H1 (cell line): ENCODE measurements at regions not wholly inside any gene's neighbourhood (a gene's known extent, or its start where the extent isn't known, plus 50 kb on each side); places are given as distances from the start of the nearest gene placed in this dataset.

Experiments
- CTCF ChIA-PET: fragments of 300-600 bp; sonication (Branson Sonifier 250); formaldehyde crosslinking; loops from one replicate; lab custom pipeline; 2021; ENCODE audit not compliant: partially characterized antibody; lab: Charles Lee
- POLR2A ChIA-PET: fragments of 300-600 bp; sonication (Branson Sonifier 250); formaldehyde crosslinking; loops from one replicate; lab custom pipeline; 2021; ENCODE audit warnings: inconsistent platforms; ENCODE audit not compliant: partially characterized antibody; lab: Charles Lee
- DNase-seq, 2 experiments: peaks; one replicate each; pipeline versions ENCODE4 v3.0.0 to v3.0.0-alpha.2; 2010 to 2022; ENCODE audit warnings: low spot score in 2 of 2, low read depth in 1 of 2, mixed read lengths in 1 of 2
- FAIRE-seq: peaks from 2 replicates; lab custom pipeline; 2011; peaks lifted over from hg19 to GRCh38; lab: Jason Lieb, UNC
- H2AFZ ChIP-seq: 2 replicates; pipeline ENCODE4 v1.8.1; 2012; ENCODE audit warnings: low read length, inconsistent platforms
- H2AK5ac ChIP-seq: 2 replicates; pipeline ENCODE4 v1.6.1; 2013; ENCODE audit warnings: low read depth, low read length
- H2BK120ac ChIP-seq: replicated peaks from 2 replicates; pipeline ENCODE3; 2013; ENCODE audit warnings: low read depth, low read length, inconsistent platforms
- H2BK12ac ChIP-seq: 2 replicates; pipeline ENCODE4 v1.6.1; 2013; ENCODE audit warnings: low read depth, low read length
- H2BK15ac ChIP-seq: 2 replicates; pipeline ENCODE4 v1.6.1; 2013; ENCODE audit warnings: low read length
- H2BK20ac ChIP-seq: 2 replicates; pipeline ENCODE4 v1.6.1; 2013; ENCODE audit warnings: low read length
- H2BK5ac ChIP-seq: 2 replicates; pipeline ENCODE4 v1.6.1; 2013; ENCODE audit warnings: low read depth, low read length
- H3K14ac ChIP-seq: 2 replicates; pipeline ENCODE4 v1.6.1; 2013; ENCODE audit warnings: inconsistent platforms; ENCODE audit not compliant: insufficient read length
- H3K18ac ChIP-seq: 2 replicates; pipeline ENCODE4 v1.6.1; 2013; ENCODE audit warnings: low read length; ENCODE audit errors: extremely low read depth
- H3K23ac ChIP-seq: 2 replicates; pipeline ENCODE4 v1.6.1; 2013; ENCODE audit warnings: inconsistent platforms; ENCODE audit not compliant: insufficient read length
- H3K23me2 ChIP-seq: 2 replicates; pipeline ENCODE4 v1.6.1; 2013; ENCODE audit warnings: low read depth, low read length
- H3K27ac ChIP-seq: 2 replicates; pipeline ENCODE4 v1.6.1; 2011; ENCODE audit warnings: low read depth, low read length, inconsistent platforms
- H3K27me3 ChIP-seq, 4 experiments: replicated peaks in 1 of 4; 1 replicate in 1 of 4; 2 replicates in 3 of 4; pipeline versions ENCODE4 v1.6.1 to v1.8.1; 2011 to 2013; ENCODE audit warnings: low read length in 3 of 4, mild to moderate bottlenecking in 3 of 4, inconsistent platforms in 2 of 4, mixed read lengths in 2 of 4, moderate library complexity in 1 of 4; ENCODE audit not compliant: control insufficient read depth in 3 of 4, insufficient read depth in 3 of 4; ENCODE audit errors: extremely low read depth in 1 of 4
- H3K36me3 ChIP-seq, 4 experiments: 2 replicates each; pipeline versions ENCODE4 v1.6.1 to v1.8.1; 2011 to 2013; ENCODE audit warnings: mild to moderate bottlenecking in 4 of 4, low read length in 3 of 4, moderate library complexity in 2 of 4, control low read depth in 1 of 4, inconsistent platforms in 1 of 4; ENCODE audit not compliant: insufficient read depth in 4 of 4, control insufficient read depth in 2 of 4
- H3K4ac ChIP-seq: replicated peaks from 2 replicates; pipeline ENCODE3; 2013; ENCODE audit warnings: low read length, low read depth, mixed read lengths, inconsistent platforms; ENCODE audit not compliant: insufficient read length
- H3K4me1 ChIP-seq, 4 experiments: replicated peaks in 1 of 4; 1 replicate in 1 of 4; 2 replicates in 3 of 4; pipeline versions ENCODE4 v1.6.1 to v1.8.1; 2011 to 2013; ENCODE audit warnings: low read length in 3 of 4, inconsistent platforms in 2 of 4, mixed read lengths in 1 of 4; ENCODE audit not compliant: insufficient read depth in 4 of 4, control insufficient read depth in 3 of 4
- H3K4me2 ChIP-seq, 2 experiments: 2 replicates each; pipeline versions ENCODE4 v1.6.1 to v1.8.1; 2011 to 2013; ENCODE audit warnings: low read depth in 2 of 2, low read length in 2 of 2, control low read depth in 1 of 2, inconsistent platforms in 1 of 2, mild to moderate bottlenecking in 1 of 2; ENCODE audit not compliant: insufficient read depth in 1 of 2
- H3K4me3 ChIP-seq, 4 experiments: fragments of 200-600, 300-600 bp in 1 of 4; sonication (generic), shearing (Covaris generic), sonication (Bioruptor Twin) in 1 of 4; 2 replicates each; pipeline versions ENCODE4 v1.5.1 to v1.8.1; 2011 to 2016; ENCODE audit warnings: low read length in 4 of 4, low read depth in 3 of 4, control low read depth in 2 of 4, inconsistent platforms in 2 of 4, mild to moderate bottlenecking in 2 of 4, mixed read lengths in 1 of 4, moderate library complexity in 1 of 4; ENCODE audit not compliant: insufficient read depth in 2 of 4; ENCODE audit errors: extremely low read depth in 1 of 4
- H3K56ac ChIP-seq: replicated peaks from 2 replicates; pipeline ENCODE3; 2013; ENCODE audit warnings: low read depth, mild to moderate bottlenecking, mixed read lengths, low read length, inconsistent platforms; ENCODE audit not compliant: insufficient read length
- H3K79me1 ChIP-seq: 2 replicates; pipeline ENCODE4 v1.6.1; 2013; ENCODE audit warnings: low read depth, low read length, control low read depth
- H3K79me2 ChIP-seq, 2 experiments: 2 replicates each; pipeline versions ENCODE4 v1.6.1 to v1.8.1; 2012 to 2013; ENCODE audit warnings: low read length in 2 of 2, mild to moderate bottlenecking in 2 of 2, inconsistent platforms in 1 of 2; ENCODE audit not compliant: insufficient read depth in 2 of 2, control insufficient read depth in 1 of 2
- H3K9ac ChIP-seq, 4 experiments: replicated peaks in 1 of 4; 1 replicate in 1 of 4; 2 replicates in 3 of 4; pipeline versions ENCODE4 v1.6.1 to v1.8.1; 2011 to 2013; ENCODE audit warnings: low read depth in 3 of 4, low read length in 3 of 4, control low read depth in 2 of 4, mild to moderate bottlenecking in 2 of 4, moderate library complexity in 2 of 4, inconsistent platforms in 1 of 4; ENCODE audit errors: extremely low read depth in 1 of 4
- H3K9me3 ChIP-seq, 2 experiments: 2 replicates each; pipeline versions ENCODE4 v1.6.1 to v1.8.1; 2012 to 2013; ENCODE audit warnings: mild to moderate bottlenecking in 2 of 2, moderate library complexity in 2 of 2, control low read depth in 1 of 2, inconsistent platforms in 1 of 2, low read depth in 1 of 2, low read length in 1 of 2, mixed read lengths in 1 of 2; ENCODE audit not compliant: insufficient read depth in 2 of 2
- H4K20me1 ChIP-seq, 2 experiments: replicated peaks in 1 of 2; 2 replicates each; pipeline versions ENCODE3 to v1.8.1; 2011 to 2013; ENCODE audit warnings: inconsistent platforms in 2 of 2, low read length in 2 of 2, mild to moderate bottlenecking in 1 of 2; ENCODE audit not compliant: insufficient read depth in 2 of 2, control insufficient read depth in 1 of 2
- H4K5ac ChIP-seq: 2 replicates; pipeline ENCODE4 v1.6.1; 2013; ENCODE audit warnings: low read length, low read depth, mixed read lengths, inconsistent platforms; ENCODE audit not compliant: insufficient read length
- H4K8ac ChIP-seq: 2 replicates; pipeline ENCODE4 v1.8.0; 2013; ENCODE audit warnings: mild to moderate bottlenecking, moderate library complexity, low read length, inconsistent platforms; ENCODE audit not compliant: insufficient read depth; ENCODE audit errors: extremely low read depth
- H4K91ac ChIP-seq: replicated peaks from 2 replicates; pipeline ENCODE3; 2013; ENCODE audit warnings: low read length, mixed read lengths, inconsistent platforms; ENCODE audit not compliant: insufficient read length
- CBX5 ChIP-seq: fragments of 300-800, 300-1000 bp; sonication (generic); IDR thresholded peaks from 2 replicates; pipeline ENCODE4 v1.7.1; 2016; ENCODE audit warnings: antibody characterized with exemption, low read length, low read depth
- CEBPB ChIP-seq: IDR thresholded peaks from 2 replicates; pipeline ENCODE4 v1.6.1; 2012; ENCODE audit warnings: low read depth, low read length
- JUND ChIP-seq: IDR thresholded peaks from 2 replicates; pipeline ENCODE4 v1.6.1; 2011; ENCODE audit warnings: mild to moderate bottlenecking, improper control_type of control experiment, low read length
- MAFK ChIP-seq: IDR thresholded peaks from 2 replicates; pipeline ENCODE4 v1.6.1; 2012; ENCODE audit warnings: low read depth, mild to moderate bottlenecking, improper control_type of control experiment, low read length
- NANOG ChIP-seq: IDR thresholded peaks from 2 replicates; pipeline ENCODE4 v1.6.1; 2011; ENCODE audit warnings: low read length, low read depth, mild to moderate bottlenecking, inconsistent platforms; ENCODE audit not compliant: insufficient read depth, poor library complexity, severe bottlenecking
- POLR2A ChIP-seq, 2 experiments: IDR thresholded peaks; 1 replicate in 1 of 2; 2 replicates in 1 of 2; pipeline ENCODE4 v1.6.1; 2011; ENCODE audit warnings: low read depth in 2 of 2, low read length in 2 of 2, mild to moderate bottlenecking in 2 of 2; ENCODE audit errors: control extremely low read depth in 1 of 2
- SAP30 ChIP-seq: fragments of 300-600 bp; sonication (generic); IDR thresholded peaks from 2 replicates; pipeline ENCODE4 v1.7.1; 2012; ENCODE audit warnings: low read length, moderate library complexity, mild to moderate bottlenecking, inconsistent platforms; ENCODE audit not compliant: insufficient read depth, insufficient replicate concordance
- TBP ChIP-seq: IDR thresholded peaks from 2 replicates; pipeline ENCODE4 v1.6.1; 2011; ENCODE audit warnings: low read depth, low read length, improper control_type of control experiment
- TEAD4 ChIP-seq: IDR thresholded peaks from 2 replicates; pipeline ENCODE4 v1.6.1; 2012; ENCODE audit warnings: low read depth, low read length, inconsistent platforms, mixed read lengths
- WGBS, 2 experiments: shearing (Covaris generic) in 1 of 2; methylation state at CpG; one replicate each; pipeline versions ENCODE4 v1.1.6 to v1.1.7; 2013 to 2015; ENCODE audit warnings: low lambda C conversion rate in 2 of 2, mixed read lengths in 2 of 2, inconsistent platforms in 1 of 2, low coverage in 1 of 2, missing lambda C conversion rate in 1 of 2; ENCODE audit not compliant: insufficient replicate concordance in 2 of 2, insufficient coverage in 1 of 2, insufficient read length in 1 of 2; ENCODE audit errors: extremely low coverage in 1 of 2, missing lambda C conversion rate in 1 of 2; 5-methylcytosine and 5-hydroxymethylcytosine counted together

- Histone ChIP-seq H2AFZ (no peak overlapping the region), H2BK120ac (no peak overlapping the region), H2AK5ac (no peak overlapping the region), H3K4ac (no peak overlapping the region), H3K4me3 (no peak overlapping the region), H3K18ac (no peak overlapping the region), H4K5ac (no peak overlapping the region), H3K9ac (no peak overlapping the region), H2BK5ac (no peak overlapping the region), H3K23me2 (no peaks in the 10 kb centered on the region), H4K8ac (no peak overlapping the region), H3K79me2 (no peaks in the 10 kb centered on the region), H4K20me1 (no peaks in the 10 kb centered on the region), H3K9me3 (no peaks in the 10 kb centered on the region), H2BK12ac (no peak overlapping the region), H3K14ac (no peak overlapping the region), H3K4me2 (no peak overlapping the region), H3K4me1 (no peaks in the 10 kb centered on the region), H3K27me3 (no peaks in the 10 kb centered on the region; a peak in 1 of 7 replicates), H3K56ac (no peak overlapping the region), H3K79me1 (no peaks in the 10 kb centered on the region), H3K27ac (no peak overlapping the region), H3K23ac (no peak overlapping the region), H2BK20ac (no peak overlapping the region), H2BK15ac (no peak overlapping the region), H4K91ac (no peak overlapping the region), H3K36me3 (no peaks in the 10 kb centered on the region)
- WGBS, 2 experiments = 80% methylated on average over 6 of the region's 6 CpGs; no CpG with 5 or more reads in 1 of the 2 experiments
- CTCF ChIA-PET = interaction anchor here (1.0 to 1.5 kb wide), 2 partner anchors 29 to 42 kb away, joined by 3 to 4 read pairs; no protein-coding TSS in a partner anchor
- FAIRE-seq (no peak), DNase-seq (no peak)
- POLR2A ChIA-PET = no interaction called here
- TF ChIP-seq TEAD4 = no peak
- TF ChIP-seq MAFK = no peak
- no peak for TF ChIP-seq POLR2A (IDR thresholded peaks at IDR 0.05; ENCODE audit: control extremely low read depth in 1 of 2, low read depth in 2 of 2, low read length in 2 of 2)
- no peak for TF ChIP-seq SAP30
- TF ChIP-seq NANOG = no peak
- TF ChIP-seq TBP = no peak
- TF ChIP-seq JUND = no peak
- no peak for TF ChIP-seq CEBPB
- no peak for TF ChIP-seq CBX5
Measured at GRCh38 chr5:159850160-159850559, 66.1 kb upstream of the ADRA1B start.
